ENCODE measurements at regions not wholly inside any gene's neighbourhood (a gene's known extent, or its start where the extent isn't known, plus 50 kb on each side); places are given as distances from the start of the nearest gene placed in this dataset.
"Not testable (repeated sequence)": the region's sequence is repeated elsewhere in the genome, so short reads cannot be mapped to it uniquely, and the experiment has no call there.

GRCh38 chr2:147463881-147464520, 380.8 kb upstream of the ACVR2A start:
- no peak for DNase-seq

- peak; percentile 32 for DNase-seq
Observed at GRCh38 chr2:147460155-147460554, 384.7 kb upstream of the ACVR2A start.

GRCh38 chr2:147456779-147457178, 388.1 kb upstream of the ACVR2A start:
- DNase-seq: no peak

- DNase-seq: no peak
Observed at GRCh38 chr2:147451902-147452515, 392.8 kb upstream of the ACVR2A start.

- DNase-seq: no peak
Observed at GRCh38 chr2:147450661-147451510, 393.9 kb upstream of the ACVR2A start.

- DNase-seq: no peak
Observed at GRCh38 chr2:147449323-147449991, 395.4 kb upstream of the ACVR2A start.

GRCh38 chr2:147442816-147443215, 402.0 kb upstream of the ACVR2A start:
- DNase-seq: no peak

- DNase-seq: no peak
Observed at GRCh38 chr2:147441182-147441581, 403.6 kb upstream of the ACVR2A start.

GRCh38 chr2:147440734-147441133, 404.1 kb upstream of the ACVR2A start:
- no peak for DNase-seq

- no peak for DNase-seq
Observed at GRCh38 chr2:147439986-147440385, 404.8 kb upstream of the ACVR2A start.

GRCh38 chr2:147438882-147439281, 405.9 kb upstream of the ACVR2A start:
- DNase-seq: no peak

GRCh38 chr2:147433822-147434221, 411.0 kb upstream of the ACVR2A start:
- DNase-seq: no peak

- DNase-seq: no peak
Observed at GRCh38 chr2:147430408-147430807, 414.4 kb upstream of the ACVR2A start.

- no peak for DNase-seq
Observed at GRCh38 chr2:147428120-147428747, 416.6 kb upstream of the ACVR2A start.

GRCh38 chr2:147425437-147426029, 419.3 kb upstream of the ACVR2A start:
- no peak for DNase-seq

GRCh38 chr2:147424766-147425165, 420.1 kb upstream of the ACVR2A start:
- no peak for DNase-seq

- DNase-seq: no peak
Observed at GRCh38 chr2:147420947-147421675, 423.7 kb upstream of the ACVR2A start.

GRCh38 chr2:147420517-147420916, 424.3 kb upstream of the ACVR2A start:
- no peak for DNase-seq

GRCh38 chr2:147416099-147416498, 428.7 kb upstream of the ACVR2A start:
- no peak for DNase-seq

GRCh38 chr2:147414656-147415055, 430.2 kb upstream of the ACVR2A start:
- not testable (repeated sequence) for DNase-seq

GRCh38 chr2:147408357-147408756, 436.5 kb upstream of the ACVR2A start:
- no peak for DNase-seq
